DOHH2 (cell line): ENCODE measurements at regions not wholly inside any gene's neighbourhood (a gene's known extent, or its start where the extent isn't known, plus 50 kb on each side); places are given as distances from the start of the nearest gene placed in this dataset.
A peak's percentile ranks its signal among the peaks of the same experiment; 100 is the strongest.

Experiments used
- H3F3A ChIP-seq: fragments of 200-600 bp; sonication (generic), shearing (Covaris generic); 2 replicates; pipeline ENCODE4 v1.6.0; 2016; ENCODE audit warnings: antibody characterized with exemption, mild to moderate bottlenecking; ENCODE audit not compliant: control insufficient read depth, insufficient read depth
- H3K27ac ChIP-seq: fragments of 200-600 bp; sonication (generic); 2 replicates; pipeline ENCODE4 v1.5.1; 2014; ENCODE audit warnings: low read depth, mild to moderate bottlenecking, low read length, moderate library complexity
- H3K27me3 ChIP-seq: fragments of 200-600 bp; sonication (generic); 2 replicates; pipeline ENCODE4 v1.6.1; 2014; ENCODE audit warnings: mild to moderate bottlenecking, low read length, mixed read lengths; ENCODE audit not compliant: control insufficient read depth
- H3K36me3 ChIP-seq: fragments of 200-600 bp; sonication (generic); 2 replicates; pipeline ENCODE4 v1.6.1; 2014; ENCODE audit warnings: mild to moderate bottlenecking, low read length, moderate library complexity, mixed read lengths; ENCODE audit not compliant: control insufficient read depth
- H3K4me1 ChIP-seq: fragments of 200-600 bp; sonication (generic); 2 replicates; pipeline ENCODE4 v1.6.1; 2014; ENCODE audit warnings: mild to moderate bottlenecking, low read length, mixed read lengths; ENCODE audit not compliant: control insufficient read depth
- H3K4me2 ChIP-seq: fragments of 200-600 bp; sonication (generic); 2 replicates; pipeline ENCODE4 v1.6.0; 2014; ENCODE audit warnings: mild to moderate bottlenecking, low read length, moderate library complexity
- H3K4me3 ChIP-seq: fragments of 200-600 bp; sonication (generic); 2 replicates; pipeline ENCODE4 v1.5.1; 2014; ENCODE audit warnings: mild to moderate bottlenecking, low read length, mixed read lengths
- H3K79me2 ChIP-seq: fragments of 200-600 bp; sonication (generic); 2 replicates; pipeline ENCODE4 v1.6.1; 2014; ENCODE audit warnings: mild to moderate bottlenecking, low read length, mixed read lengths; ENCODE audit not compliant: control insufficient read depth
- H3K9me2 ChIP-seq: fragments of 200-600 bp; sonication (generic); replicated peaks from 2 replicates; pipeline ENCODE4 v1.6.1; 2014; ENCODE audit warnings: mild to moderate bottlenecking, low read length, mixed read lengths; ENCODE audit not compliant: control insufficient read depth
- H3K9me3 ChIP-seq: fragments of 200-600 bp; sonication (generic); 2 replicates; pipeline ENCODE4 v1.6.1; 2014; ENCODE audit warnings: antibody characterized with exemption, low read length, mixed read lengths; ENCODE audit not compliant: control insufficient read depth, insufficient read depth
- H4K20me1 ChIP-seq: fragments of 200-600 bp; sonication (generic); 2 replicates; pipeline ENCODE4 v1.6.0; 2014; ENCODE audit warnings: low read depth, mild to moderate bottlenecking, antibody characterized with exemption, low read length, moderate library complexity; ENCODE audit not compliant: control insufficient read depth, insufficient read depth
- CTCF ChIP-seq: fragments of 200-600 bp; sonication (generic); IDR thresholded peaks from one replicate; pipeline ENCODE4 v1.5.1; 2014; ENCODE audit warnings: antibody characterized with exemption, mild to moderate bottlenecking, low read depth, low read length; ENCODE audit not compliant: poor library complexity, severe bottlenecking
- EZH2phosphoT487 ChIP-seq: fragments of 200-600 bp; sonication (generic); IDR thresholded peaks from 2 replicates; pipeline ENCODE4 v1.6.1; 2017; ENCODE audit warnings: borderline replicate concordance, mild to moderate bottlenecking, antibody characterized with exemption, low read length, moderate library complexity, mixed read lengths

- H3K4me2 ChIP-seq = no peak overlapping the region
- H3K79me2 ChIP-seq = no peaks in the 10 kb centered on the region
- H3K9me2 ChIP-seq = no peaks in the 10 kb centered on the region
- H3K27ac ChIP-seq = no peak overlapping the region
- TF ChIP-seq EZH2phosphoT487 (no peak), CTCF (no peak)
- no peaks in the 10 kb centered on the region for H3K9me3 ChIP-seq
- H3K4me3 ChIP-seq = no peak overlapping the region
- H3K36me3 ChIP-seq = no peaks in the 10 kb centered on the region
- H4K20me1 ChIP-seq = no peaks in the 10 kb centered on the region
- H3K4me1 ChIP-seq = no peaks in the 10 kb centered on the region
- H3K27me3 ChIP-seq = no peaks in the 10 kb centered on the region
- H3F3A ChIP-seq = no peaks in the 10 kb centered on the region
Observed at GRCh38 chrX:78213331-78213730, 73.9 kb upstream of the TAF9B start.

- no peaks in the 10 kb centered on the region for H3K27me3 ChIP-seq
- H4K20me1 ChIP-seq = no peaks in the 10 kb centered on the region
- H3K79me2 ChIP-seq = no peaks in the 10 kb centered on the region
- no peak for TF ChIP-seq EZH2phosphoT487
- peak; percentile 28 for TF ChIP-seq CTCF
- no peak overlapping the region for H3K27ac ChIP-seq
- H3K4me3 ChIP-seq = no peak overlapping the region
- no peak overlapping the region for H3K4me2 ChIP-seq
- H3F3A ChIP-seq = no peaks in the 10 kb centered on the region
- H3K36me3 ChIP-seq = no peaks in the 10 kb centered on the region
- no peaks in the 10 kb centered on the region for H3K9me3 ChIP-seq
- no peaks in the 10 kb centered on the region for H3K4me1 ChIP-seq
- H3K9me2 ChIP-seq = no peaks in the 10 kb centered on the region
Observed at GRCh38 chrX:78199851-78200250, 60.4 kb upstream of the TAF9B start.
